NT2/D1 (cell line): ENCODE measurements at regions not wholly inside any gene's neighbourhood (a gene's known extent, or its start where the extent isn't known, plus 50 kb on each side); places are given as distances from the start of the nearest gene placed in this dataset.
"Not testable (repeated sequence)": the region's sequence is repeated elsewhere in the genome, so short reads cannot be mapped to it uniquely, and the experiment has no call there.

Experiments used
- SUZ12 ChIP-seq: IDR thresholded peaks from 2 replicates; pipeline ENCODE4 v1.6.1; 2011; ENCODE audit not compliant: insufficient read length, insufficient read depth; ENCODE audit errors: extremely low read depth
- YY1 ChIP-seq: IDR thresholded peaks from 2 replicates; pipeline ENCODE4 v1.6.1; 2011; ENCODE audit not compliant: insufficient read length, insufficient read depth
- ZNF274 ChIP-seq: IDR thresholded peaks from 2 replicates; pipeline ENCODE4 v1.6.1; 2011; ENCODE audit warnings: mild to moderate bottlenecking, low read depth, low read length

DNA sequence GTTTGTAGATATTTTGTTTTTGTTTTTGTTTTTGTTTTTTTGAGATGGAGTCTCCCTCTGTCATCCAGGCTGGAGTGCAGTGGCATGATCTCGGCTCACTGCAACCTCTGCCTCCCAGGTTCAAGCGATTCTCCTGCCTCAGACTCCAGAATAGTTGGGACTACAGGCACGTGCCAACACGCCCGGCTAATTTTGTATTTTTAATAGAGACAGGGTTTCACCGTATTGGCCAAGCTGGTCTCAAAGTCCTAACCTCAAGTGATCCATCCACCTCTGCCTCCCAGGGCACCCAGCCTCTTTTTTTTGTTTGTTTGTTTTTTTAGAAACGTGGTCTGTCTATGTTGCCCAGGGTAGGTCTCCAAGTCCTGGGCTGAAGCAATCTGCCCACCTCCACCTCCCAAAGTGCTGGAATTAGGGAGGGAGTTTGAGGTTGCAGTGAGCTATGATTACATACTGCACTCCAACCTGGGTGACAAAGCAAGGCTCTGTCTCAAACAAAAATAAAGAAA lies 74.7 kb upstream of the ZNF281 start:
- TF ChIP-seq YY1, ZNF274, SUZ12: not testable (repeated sequence)
